ENCODE measurements at regions not wholly inside any gene's neighbourhood (a gene's known extent, or its start where the extent isn't known, plus 50 kb on each side); places are given as distances from the start of the nearest gene placed in this dataset.

DNA sequence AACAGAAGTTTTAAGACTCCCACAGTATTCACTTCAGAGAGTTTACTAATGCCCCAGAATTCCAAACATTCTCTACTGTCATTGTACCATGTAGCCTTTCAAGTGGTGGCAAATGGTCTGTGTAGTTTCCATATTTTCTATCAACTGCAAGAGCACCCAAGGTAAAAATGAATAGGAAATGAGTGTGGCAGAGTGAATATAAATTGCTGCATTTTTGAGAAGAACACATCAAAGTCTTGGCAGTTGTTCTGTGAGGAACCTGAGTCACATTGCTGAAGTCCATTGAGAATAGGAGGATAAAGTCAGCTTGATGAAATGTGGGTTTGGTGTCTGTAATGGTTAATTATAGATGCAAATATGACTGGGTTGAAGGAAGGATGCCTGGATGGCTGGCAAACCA is 193.6 kb downstream of the AASDHPPT start:
- TF ChIP-seq GATA2 (IDR thresholded peaks at IDR 0.05; ENCODE audit: insufficient read depth, insufficient read length, low read depth, low read length) (no peak), POLR2A (IDR thresholded peaks at IDR 0.05; ENCODE audit: low read depth, low read length) (no peak), POLR2AphosphoS5 (IDR thresholded peaks at IDR 0.05; ENCODE audit: insufficient read depth, low read depth, low read length) (no peak), JUN (IDR thresholded peaks at IDR 0.05; ENCODE audit: borderline replicate concordance, insufficient read depth, insufficient read length, low read depth) (no peak)
- TF ChIP-seq, protein P1, sequence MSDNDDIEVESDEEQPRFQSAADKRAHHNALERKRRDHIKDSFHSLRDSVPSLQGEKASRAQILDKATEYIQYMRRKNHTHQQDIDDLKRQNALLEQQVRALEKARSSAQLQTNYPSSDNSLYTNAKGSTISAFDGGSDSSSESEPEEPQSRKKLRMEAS (IDR thresholded peaks at IDR 0.05; ENCODE audit: insufficient read depth, insufficient read length), result no peak
- no peak overlapping the region for H2AFZ ChIP-seq (ENCODE audit: low read depth, low read length)
- no peaks in the 10 kb centered on the region for H3K36me3 ChIP-seq (ENCODE audit: control insufficient read depth in 2 of 2, extremely low read depth in 1 of 2, insufficient read depth in 2 of 2, low read length in 2 of 2)
- no peaks in the 10 kb centered on the region for H3K9me1 ChIP-seq (replicated peaks; ENCODE audit: control insufficient read depth, extremely low read depth, insufficient read depth, low read length)
- no peak overlapping the region for H3K4me2 ChIP-seq (ENCODE audit: insufficient read depth, low read length)
- no peaks in the 10 kb centered on the region for H3K79me2 ChIP-seq (ENCODE audit: control insufficient read depth, insufficient read depth, low read length)
- H4K20me1 ChIP-seq (replicated peaks; ENCODE audit: control insufficient read depth, extremely low read depth, insufficient read depth, low read length), result no peaks in the 10 kb centered on the region
- dilution Hi-C loops (cut with MboI; ENCODE audit: extremely low pct_ligation_motif_present, low sequenced_read_pairs) (no loop called here), intact Hi-C loops (cut with micrococcal nuclease) (no loop called here)
- no peak overlapping the region for H3K4me3 ChIP-seq (replicated peaks in 1 of 3; ENCODE audit: insufficient read depth in 1 of 3, low read depth in 1 of 3, low read length in 3 of 3)
- H3K27me3 ChIP-seq (ENCODE audit: control insufficient read depth in 2 of 2, insufficient read depth in 2 of 2, low read length in 2 of 2), result no peaks in the 10 kb centered on the region
- no TSS peak for BruUV-seq (replicated peaks)
- no peaks in the 10 kb centered on the region for H3K4me1 ChIP-seq (ENCODE audit: control insufficient read depth, extremely low read depth, insufficient read depth, low read length)
- FAIRE-seq, result no peak
- CTCF ChIA-PET, result no interaction called here
- no peak for DNase-seq (ENCODE audit: low read depth, low spot score)
- POLR2A ChIA-PET, result no interaction called here
- no peak overlapping the region for H3K27ac ChIP-seq (ENCODE audit: insufficient read depth, low read depth, low read length)
- H3K9ac ChIP-seq (replicated peaks; ENCODE audit: extremely low read depth, insufficient read depth, low read length), result no peak overlapping the region
- peaks cover 2% of the 10 kb centered on the region for H3K9me3 ChIP-seq (replicated peaks; ENCODE audit: control insufficient read depth, insufficient read depth, low read length)

DNA sequence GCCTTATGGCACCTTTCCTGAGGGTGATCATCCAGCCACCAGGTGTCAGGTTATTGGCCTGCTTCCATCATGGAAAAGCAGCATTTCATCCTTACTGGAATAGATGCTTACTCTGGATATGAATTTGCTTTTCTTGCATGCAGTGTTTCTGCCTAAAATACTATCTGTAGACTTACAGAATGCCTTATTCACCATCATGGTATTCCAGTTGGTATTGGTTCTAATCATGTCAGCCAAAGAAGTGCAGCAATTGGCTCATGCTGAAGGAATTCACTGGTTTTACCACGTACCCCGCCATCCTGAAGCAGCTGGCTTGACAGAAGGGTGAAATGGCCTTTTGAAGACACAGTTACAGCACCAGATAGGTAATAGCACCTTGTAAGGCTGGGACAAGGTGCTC is 194.2 kb downstream of the AASDHPPT start:
- Histone ChIP-seq H3K9me1 (replicated peaks; ENCODE audit: control insufficient read depth, extremely low read depth, insufficient read depth, low read length) (no peaks in the 10 kb centered on the region), H3K27ac (ENCODE audit: insufficient read depth, low read depth, low read length) (no peak overlapping the region), H3K4me3 (replicated peaks in 1 of 3; ENCODE audit: insufficient read depth in 1 of 3, low read depth in 1 of 3, low read length in 3 of 3) (no peak overlapping the region), H3K4me2 (ENCODE audit: insufficient read depth, low read length) (no peak overlapping the region), H3K27me3 (ENCODE audit: control insufficient read depth in 2 of 2, insufficient read depth in 2 of 2, low read length in 2 of 2) (no peaks in the 10 kb centered on the region), H3K79me2 (ENCODE audit: control insufficient read depth, insufficient read depth, low read length) (no peaks in the 10 kb centered on the region), H3K4me1 (ENCODE audit: control insufficient read depth, extremely low read depth, insufficient read depth, low read length) (no peaks in the 10 kb centered on the region), H3K9ac (replicated peaks; ENCODE audit: extremely low read depth, insufficient read depth, low read length) (no peak overlapping the region), H2AFZ (ENCODE audit: low read depth, low read length) (no peak overlapping the region), H3K9me3 (replicated peaks; ENCODE audit: control insufficient read depth, insufficient read depth, low read length) (peaks cover 2% of the 10 kb centered on the region), H4K20me1 (replicated peaks; ENCODE audit: control insufficient read depth, extremely low read depth, insufficient read depth, low read length) (no peaks in the 10 kb centered on the region), H3K36me3 (ENCODE audit: control insufficient read depth in 2 of 2, extremely low read depth in 1 of 2, insufficient read depth in 2 of 2, low read length in 2 of 2) (no peaks in the 10 kb centered on the region)
- intact Hi-C loops (cut with micrococcal nuclease), result no loop called here
- dilution Hi-C loops (cut with MboI; ENCODE audit: extremely low pct_ligation_motif_present, low sequenced_read_pairs), result no loop called here
- ChIA-PET POLR2A (no interaction called here), CTCF (no interaction called here)
- FAIRE-seq, result no peak
- DNase-seq (ENCODE audit: low read depth, low spot score), result no peak
- TF ChIP-seq JUN (IDR thresholded peaks at IDR 0.05; ENCODE audit: borderline replicate concordance, insufficient read depth, insufficient read length, low read depth), result no peak
- no peak for TF ChIP-seq MYC (IDR thresholded peaks at IDR 0.05; ENCODE audit: low read depth, low read length)
- TF ChIP-seq EZH2 (IDR thresholded peaks at IDR 0.05; ENCODE audit: borderline replicate concordance, low read depth, low read length, severe bottlenecking), result no peak
- TF ChIP-seq GATA2 (IDR thresholded peaks at IDR 0.05; ENCODE audit: insufficient read depth, insufficient read length, low read depth, low read length), result no peak
- TF ChIP-seq, protein P2, sequence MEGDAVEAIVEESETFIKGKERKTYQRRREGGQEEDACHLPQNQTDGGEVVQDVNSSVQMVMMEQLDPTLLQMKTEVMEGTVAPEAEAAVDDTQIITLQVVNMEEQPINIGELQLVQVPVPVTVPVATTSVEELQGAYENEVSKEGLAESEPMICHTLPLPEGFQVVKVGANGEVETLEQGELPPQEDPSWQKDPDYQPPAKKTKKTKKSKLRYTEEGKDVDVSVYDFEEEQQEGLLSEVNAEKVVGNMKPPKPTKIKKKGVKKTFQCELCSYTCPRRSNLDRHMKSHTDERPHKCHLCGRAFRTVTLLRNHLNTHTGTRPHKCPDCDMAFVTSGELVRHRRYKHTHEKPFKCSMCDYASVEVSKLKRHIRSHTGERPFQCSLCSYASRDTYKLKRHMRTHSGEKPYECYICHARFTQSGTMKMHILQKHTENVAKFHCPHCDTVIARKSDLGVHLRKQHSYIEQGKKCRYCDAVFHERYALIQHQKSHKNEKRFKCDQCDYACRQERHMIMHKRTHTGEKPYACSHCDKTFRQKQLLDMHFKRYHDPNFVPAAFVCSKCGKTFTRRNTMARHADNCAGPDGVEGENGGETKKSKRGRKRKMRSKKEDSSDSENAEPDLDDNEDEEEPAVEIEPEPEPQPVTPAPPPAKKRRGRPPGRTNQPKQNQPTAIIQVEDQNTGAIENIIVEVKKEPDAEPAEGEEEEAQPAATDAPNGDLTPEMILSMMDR (IDR thresholded peaks at IDR 0.05; ENCODE audit: extremely low read depth in 1 of 2, insufficient read depth in 1 of 2, low read depth in 1 of 2, low read length in 2 of 2), result no peak
- no peak for TF ChIP-seq POLR2A (IDR thresholded peaks at IDR 0.05; ENCODE audit: low read depth, low read length)
- no peak for TF ChIP-seq FOS (IDR thresholded peaks at IDR 0.05; ENCODE audit: borderline replicate concordance, insufficient read depth, low read length)
- TF ChIP-seq, protein P1 (IDR thresholded peaks at IDR 0.05; ENCODE audit: insufficient read depth, insufficient read length), result no peak
- TF ChIP-seq POLR2AphosphoS5 (IDR thresholded peaks at IDR 0.05; ENCODE audit: insufficient read depth, low read depth, low read length), result no peak
- no TSS peak for BruUV-seq (replicated peaks)

All from endothelial cell of umbilical vein (primary cell).